SK-N-SH (cell line): ENCODE measurements at regions not wholly inside any gene's neighbourhood (a gene's known extent, or its start where the extent isn't known, plus 50 kb on each side); places are given as distances from the start of the nearest gene placed in this dataset.

Experiments used
- CTCF ChIP-seq: fragments of 200-600 bp; sonication (generic); IDR thresholded peaks from 2 replicates; pipeline ENCODE4 v1.6.1; 2017; ENCODE audit warnings: antibody characterized with exemption, mild to moderate bottlenecking, moderate library complexity
- EZH2phosphoT487 ChIP-seq: fragments of 200-600 bp; sonication (generic); IDR thresholded peaks from 2 replicates; pipeline ENCODE4 v1.6.1; 2017; ENCODE audit warnings: low read depth, mixed run types, mild to moderate bottlenecking, antibody characterized with exemption, moderate library complexity, borderline replicate concordance
- FOXJ3 ChIP-seq: sonication (generic); formaldehyde crosslinking; IDR thresholded peaks from 2 replicates; pipeline ENCODE4 v1.5.1; 2020; ENCODE audit warnings: mild to moderate bottlenecking, missing genetic modification reagents
- GABPA ChIP-seq: IDR thresholded peaks from 2 replicates; pipeline ENCODE4 v1.4.0; 2012; ENCODE audit warnings: low read depth, mild to moderate bottlenecking

GRCh38 chr21:24785033-24785432 is 822.2 kb downstream of the MRPL39 start:
- TF ChIP-seq CTCF (no peak), EZH2phosphoT487 (no peak), FOXJ3 (CRISPR knock-in tag) (no peak), GABPA (no peak)
